Right atrium auricular region (tissue), 2 donors: ENCODE measurements at regions not wholly inside any gene's neighbourhood (a gene's known extent, or its start where the extent isn't known, plus 50 kb on each side); places are given as distances from the start of the nearest gene placed in this dataset.

Experiments used
- DNase-seq: peaks from one replicate; pipeline ENCODE4 v3.0.0-alpha.2; 2019; ENCODE audit warnings: low spot score
- H3K27ac ChIP-seq, 2 donors: fragments of 200-600 bp; sonication (generic); 1 replicate in 1 of 2; 2 replicates in 1 of 2; pipeline ENCODE4 v1.5.1; 2016 to 2019
- H3K27me3 ChIP-seq, 2 donors: fragments of 200-600 bp; sonication (generic); one replicate each; pipeline versions ENCODE4 v1.5.1 to v1.6.0; 2017 to 2019
- H3K36me3 ChIP-seq: fragments of 200-600 bp; sonication (generic); one replicate; pipeline ENCODE4 v1.5.1; 2016
- H3K4me1 ChIP-seq, 2 donors: fragments of 200-600 bp; sonication (generic); one replicate each; pipeline versions ENCODE4 v1.5.1 to v1.6.0; 2017 to 2019
- H3K4me3 ChIP-seq, 2 donors: fragments of 200-600 bp; sonication (generic); 1 replicate in 1 of 2; 2 replicates in 1 of 2; pipeline ENCODE4 v1.5.1; 2017 to 2019; ENCODE audit warnings: mild to moderate bottlenecking in 1 of 2, moderate library complexity in 1 of 2
- H3K9me3 ChIP-seq, 2 donors: fragments of 200-600 bp; sonication (generic); one replicate each; pipeline ENCODE4 v1.5.1; 2019
- CTCF ChIP-seq, 2 donors: fragments of 200-600 bp; sonication (generic); IDR thresholded peaks; one replicate each; pipeline ENCODE4 v1.5.1; 2019; ENCODE audit warnings: antibody characterized with exemption in 2 of 2

DNA sequence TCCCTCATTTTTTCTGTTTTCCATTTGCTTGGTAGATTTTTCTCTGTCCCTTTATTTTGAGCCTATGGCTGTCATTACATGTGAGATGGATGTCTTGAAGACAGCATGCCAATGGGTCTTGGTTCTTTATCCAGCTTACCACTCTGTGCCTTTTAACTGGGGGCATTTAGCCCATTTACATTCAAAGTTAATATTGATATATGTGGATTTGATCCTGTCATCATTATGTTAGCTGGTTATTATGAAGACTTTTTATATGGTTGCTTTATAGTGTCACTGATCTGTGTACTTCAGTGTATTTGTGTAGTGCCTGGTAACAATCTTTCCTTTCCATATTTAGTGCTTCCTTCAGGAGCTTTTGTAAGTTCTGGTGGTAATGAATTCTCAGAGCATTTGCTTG is 89.3 kb upstream of the UNC5B start:
- DNase-seq = no peak
- Histone ChIP-seq H3K4me3 (no peak overlapping the region), H3K9me3 (peaks cover 0 to 15% of the 10 kb centered on the region in 2 donors), H3K36me3 (no peaks in the 10 kb centered on the region), H3K27me3 (no peaks in the 10 kb centered on the region), H3K4me1 (peaks cover 0 to 5% of the 10 kb centered on the region in 2 donors), H3K27ac (no peak overlapping the region)
- no peak for TF ChIP-seq CTCF (IDR thresholded peaks at IDR 0.05)

DNA sequence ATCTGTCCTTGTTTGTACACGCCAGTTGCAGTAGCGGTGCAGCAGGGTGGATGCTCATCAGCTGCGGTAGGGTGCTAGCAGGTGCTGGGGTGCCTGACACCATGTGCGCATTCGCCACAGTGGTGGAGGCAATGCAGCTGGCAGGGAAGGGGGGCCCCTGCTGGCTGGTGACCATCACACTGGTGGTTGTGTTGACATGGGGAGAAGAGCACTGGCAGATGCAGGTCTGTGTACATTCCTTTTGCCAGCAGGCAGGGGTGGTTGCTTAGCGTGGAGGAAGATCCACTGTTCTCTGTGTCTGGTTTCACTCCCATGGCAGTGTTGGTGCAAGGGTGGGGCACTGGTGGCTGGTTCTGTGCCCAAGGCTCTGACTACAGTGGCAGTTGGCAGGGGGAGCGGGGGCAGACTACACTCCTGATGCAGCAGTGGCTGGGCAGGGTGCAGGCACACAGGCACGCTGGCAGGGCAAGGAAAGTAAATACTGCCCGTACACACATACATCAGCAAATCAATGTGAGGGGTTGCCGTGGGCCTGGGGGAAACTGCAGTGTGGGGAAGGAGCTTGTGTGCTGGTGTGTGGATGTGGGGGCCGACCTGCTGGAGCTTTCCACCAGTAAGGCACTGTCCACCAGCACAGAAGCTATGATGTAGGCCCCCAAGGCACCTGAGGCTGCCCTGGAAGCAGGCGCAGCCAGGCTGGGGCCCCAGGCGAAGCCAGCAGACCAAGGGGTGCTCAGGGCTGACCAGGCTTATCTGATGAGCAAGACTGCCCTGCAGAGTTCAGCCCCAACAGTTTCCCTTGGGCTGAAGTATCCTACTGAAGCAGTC is 87.2 kb upstream of the UNC5B start:
- no peak for TF ChIP-seq CTCF (IDR thresholded peaks at IDR 0.05)
- Histone ChIP-seq H3K9me3 (peaks cover 0 to 6% of the 10 kb centered on the region in 2 donors), H3K4me3 (no peak overlapping the region), H3K4me1 (peaks cover 0 to 14% of the 10 kb centered on the region in 2 donors), H3K27me3 (no peaks in the 10 kb centered on the region), H3K36me3 (no peaks in the 10 kb centered on the region), H3K27ac (no peak overlapping the region)
- peak; percentile 42 for DNase-seq

DNA sequence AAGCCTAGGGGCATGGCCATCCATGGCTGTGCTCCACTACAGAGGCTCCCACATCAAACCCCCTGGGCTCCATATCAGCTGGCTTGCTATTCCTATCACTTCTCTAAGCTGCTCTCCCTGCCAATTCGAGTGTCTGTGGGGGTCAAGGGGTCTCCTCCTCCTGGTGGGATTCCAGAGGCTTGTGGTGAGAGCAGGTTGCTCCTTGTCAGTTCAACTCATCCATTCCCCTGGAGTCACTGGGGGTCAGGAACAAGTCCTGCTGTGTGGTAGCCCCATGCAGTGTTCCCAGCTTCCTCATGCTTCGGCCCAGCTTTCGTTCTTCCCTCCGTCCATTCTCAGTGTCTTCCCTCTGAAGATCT is 86.6 kb upstream of the UNC5B start:
- TF ChIP-seq CTCF (IDR thresholded peaks at IDR 0.05) = no peak
- Histone ChIP-seq H3K36me3 (no peaks in the 10 kb centered on the region), H3K9me3 (no peaks in the 10 kb centered on the region), H3K27me3 (no peaks in the 10 kb centered on the region), H3K4me1 (peaks cover 0 to 14% of the 10 kb centered on the region in 2 donors), H3K27ac (no peak overlapping the region), H3K4me3 (no peak overlapping the region)
- DNase-seq = no peak

GRCh38 chr10:71126432-71126831 is 85.9 kb upstream of the UNC5B start:
- Histone ChIP-seq H3K27ac (no peak overlapping the region), H3K4me1 (peaks cover 0 to 14% of the 10 kb centered on the region in 2 donors), H3K4me3 (no peak overlapping the region), H3K27me3 (no peaks in the 10 kb centered on the region), H3K36me3 (no peaks in the 10 kb centered on the region), H3K9me3 (no peaks in the 10 kb centered on the region)
- TF ChIP-seq CTCF (IDR thresholded peaks at IDR 0.05) = no peak
- peak; percentile 40 for DNase-seq

DNA sequence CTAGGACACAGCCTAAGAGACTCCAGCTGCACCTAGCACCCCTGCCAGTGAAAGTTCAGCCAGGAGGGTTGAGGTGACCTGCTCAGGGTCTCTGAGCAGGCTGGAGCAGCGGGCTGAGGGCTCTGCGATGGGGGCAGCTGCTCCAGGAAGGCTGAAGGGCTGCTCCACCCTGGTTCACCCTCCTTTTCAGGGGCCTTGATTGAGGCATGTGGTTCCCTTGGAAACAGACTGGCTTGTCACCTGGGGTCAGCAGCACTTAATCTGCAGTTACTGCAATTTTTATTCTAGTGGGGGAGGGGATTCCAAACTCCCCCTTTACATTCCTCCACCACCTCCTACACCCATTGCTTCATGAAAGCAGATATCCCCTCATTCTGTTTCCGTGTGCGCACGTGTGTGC is 85.3 kb upstream of the UNC5B start:
- no peak for DNase-seq
- no peaks in the 10 kb centered on the region for H3K9me3 ChIP-seq
- no peak for TF ChIP-seq CTCF (IDR thresholded peaks at IDR 0.05)
- no peak overlapping the region for H3K4me3 ChIP-seq
- no peaks in the 10 kb centered on the region for H3K27me3 ChIP-seq
- peaks cover 0 to 14% of the 10 kb centered on the region in 2 donors for H3K4me1 ChIP-seq
- no peak overlapping the region for H3K27ac ChIP-seq
- H3K36me3 ChIP-seq = no peaks in the 10 kb centered on the region

DNA sequence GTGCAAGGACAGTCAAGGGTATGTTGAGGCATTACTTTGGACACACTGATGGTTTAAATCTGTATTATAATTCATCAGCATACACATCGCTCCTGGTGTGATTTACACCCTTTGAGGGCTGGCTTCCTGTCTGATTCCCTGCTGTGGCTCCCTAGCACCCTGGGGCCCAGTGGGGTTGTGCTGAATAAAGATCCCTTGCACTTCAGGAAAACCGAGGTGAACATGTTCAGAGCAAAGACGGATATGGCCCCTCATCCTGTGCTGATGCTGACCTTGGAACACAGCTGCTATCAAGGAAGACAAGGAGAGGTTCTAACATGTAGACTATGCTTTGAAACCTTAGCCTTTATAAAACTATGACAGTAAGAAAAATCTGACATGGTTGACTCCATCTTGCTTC is 84.6 kb upstream of the UNC5B start:
- H3K27me3 ChIP-seq = no peaks in the 10 kb centered on the region
- H3K27ac ChIP-seq = no peak overlapping the region
- no peaks in the 10 kb centered on the region for H3K9me3 ChIP-seq
- peaks cover 0 to 14% of the 10 kb centered on the region in 2 donors for H3K4me1 ChIP-seq
- no peak for TF ChIP-seq CTCF (IDR thresholded peaks at IDR 0.05)
- no peak overlapping the region for H3K4me3 ChIP-seq
- H3K36me3 ChIP-seq = no peaks in the 10 kb centered on the region
- DNase-seq = peak; percentile 18
